ENCODE measurements at regions not wholly inside any gene's neighbourhood (a gene's known extent, or its start where the extent isn't known, plus 50 kb on each side); places are given as distances from the start of the nearest gene placed in this dataset.
A peak's percentile ranks its signal among the peaks of the same experiment; 100 is the strongest.

- DNase-seq (ENCODE audit: low spot score), result no peak
These were observed 261.0 kb downstream of the PDGFC start for GRCh38 chr4:156710365-156711192.

GRCh38 chr4:156705311-156705710 is 266.3 kb downstream of the PDGFC start:
- DNase-seq (ENCODE audit: low spot score), result no peak

- DNase-seq (ENCODE audit: low spot score), result no peak
These were observed 276.4 kb downstream of the PDGFC start for GRCh38 chr4:156695163-156695562.

- DNase-seq (ENCODE audit: low spot score), result no peak
These were observed 277.2 kb downstream of the PDGFC start for GRCh38 chr4:156694413-156694812.

GRCh38 chr4:156693557-156693956 is 278.0 kb downstream of the PDGFC start:
- no peak for DNase-seq (ENCODE audit: low spot score)

GRCh38 chr4:156692016-156692415 is 279.6 kb downstream of the PDGFC start:
- no peak for DNase-seq (ENCODE audit: low spot score)

- DNase-seq (ENCODE audit: low spot score), result no peak
These were observed 281.0 kb downstream of the PDGFC start for GRCh38 chr4:156690572-156690971.

- DNase-seq (ENCODE audit: low spot score), result no peak
These were observed 285.5 kb downstream of the PDGFC start for GRCh38 chr4:156686120-156686519.

- no peak for DNase-seq (ENCODE audit: low spot score)
These were observed 286.3 kb downstream of the PDGFC start for GRCh38 chr4:156685308-156685707.

- DNase-seq (ENCODE audit: low spot score), result no peak
These were observed 293.9 kb downstream of the PDGFC start for GRCh38 chr4:156677656-156678055.

- peak; percentile 33 for DNase-seq (ENCODE audit: low spot score)
These were observed 294.5 kb downstream of the PDGFC start for GRCh38 chr4:156677131-156677531.

GRCh38 chr4:156676116-156676851 is 295.3 kb downstream of the PDGFC start:
- DNase-seq (ENCODE audit: low spot score), result no peak

GRCh38 chr4:156673483-156673882 is 298.1 kb downstream of the PDGFC start:
- DNase-seq (ENCODE audit: low spot score), result no peak

- no peak for DNase-seq (ENCODE audit: low spot score)
These were observed 298.9 kb downstream of the PDGFC start for GRCh38 chr4:156672492-156673305.

- no peak for DNase-seq (ENCODE audit: low spot score)
These were observed 305.7 kb downstream of the PDGFC start for GRCh38 chr4:156665780-156666366.

GRCh38 chr4:156663663-156664062 is 307.9 kb downstream of the PDGFC start:
- no peak for DNase-seq (ENCODE audit: low spot score)

- DNase-seq (ENCODE audit: low spot score), result no peak
These were observed 308.7 kb downstream of the PDGFC start for GRCh38 chr4:156662921-156663320.

- DNase-seq (ENCODE audit: low spot score), result no peak
These were observed 310.0 kb downstream of the PDGFC start for GRCh38 chr4:156661555-156661954.

GRCh38 chr4:156660465-156660864 is 311.1 kb downstream of the PDGFC start:
- DNase-seq (ENCODE audit: low spot score), result no peak

GRCh38 chr4:156659983-156660382 is 311.6 kb downstream of the PDGFC start:
- no peak for DNase-seq (ENCODE audit: low spot score)

GRCh38 chr4:156659570-156659969 is 312.0 kb downstream of the PDGFC start:
- no peak for DNase-seq (ENCODE audit: low spot score)

- no peak for DNase-seq (ENCODE audit: low spot score)
These were observed 314.7 kb downstream of the PDGFC start for GRCh38 chr4:156656896-156657295.
